GM18909 (cell line): ENCODE measurements at regions not wholly inside any gene's neighbourhood (a gene's known extent, or its start where the extent isn't known, plus 50 kb on each side); places are given as distances from the start of the nearest gene placed in this dataset.

Source experiments
- ATAC-seq: cut with Tn5 transposase; IDR thresholded peaks from one replicate; pipeline ENCODE4 v1.9.1; 2021; ENCODE audit warnings: mild to moderate bottlenecking; ENCODE audit not compliant: unreplicated experiment, poor library complexity

GRCh38 chr5:125583321-125584139 is 837.1 kb upstream of the ZNF608 start:
- ATAC-seq: no peak

DNA sequence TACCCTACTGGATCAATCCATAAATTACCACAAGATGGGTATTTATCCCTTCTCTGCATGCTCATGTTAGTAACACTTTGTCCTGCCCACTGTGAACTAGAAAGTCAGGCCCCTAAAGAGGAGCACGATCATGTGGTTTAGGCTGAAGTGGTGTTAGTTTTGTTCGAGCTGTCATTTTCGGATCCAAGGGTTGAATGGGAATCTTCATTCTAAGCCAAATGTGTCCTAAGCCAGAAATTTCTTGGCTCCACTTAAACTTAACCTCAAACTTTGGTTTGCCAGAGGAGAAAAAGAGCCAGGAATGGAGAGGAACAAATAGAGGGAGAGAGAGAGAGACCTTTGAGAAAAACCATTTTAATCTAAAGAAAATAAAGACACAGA is 837.7 kb upstream of the ZNF608 start:
- no peak for ATAC-seq

GRCh38 chr5:125587631-125588030 is 835.6 kb upstream of the GRAMD2B start:
- ATAC-seq: no peak

- ATAC-seq: no peak
Observed at GRCh38 chr5:125592856-125593255, 830.4 kb upstream of the GRAMD2B start.

DNA sequence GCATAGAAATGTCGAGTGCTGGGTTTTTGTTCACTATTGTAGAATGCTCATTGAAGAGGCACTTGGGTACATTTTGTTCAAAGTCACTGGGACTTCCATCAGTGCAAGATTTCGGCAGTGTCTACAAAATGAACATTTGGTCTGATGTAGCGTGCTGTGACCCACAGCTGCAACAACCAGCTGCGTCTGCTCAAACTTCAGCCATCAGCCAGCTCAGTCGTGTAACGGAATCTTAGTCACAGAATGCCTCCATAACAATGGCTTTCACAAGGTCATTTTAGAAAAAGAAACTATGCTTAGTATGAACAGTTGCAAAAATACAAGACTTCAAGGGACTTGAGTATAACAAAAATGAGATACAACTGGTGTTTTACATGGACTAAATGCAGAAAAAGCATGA is 828.1 kb upstream of the GRAMD2B start:
- no peak for ATAC-seq

DNA sequence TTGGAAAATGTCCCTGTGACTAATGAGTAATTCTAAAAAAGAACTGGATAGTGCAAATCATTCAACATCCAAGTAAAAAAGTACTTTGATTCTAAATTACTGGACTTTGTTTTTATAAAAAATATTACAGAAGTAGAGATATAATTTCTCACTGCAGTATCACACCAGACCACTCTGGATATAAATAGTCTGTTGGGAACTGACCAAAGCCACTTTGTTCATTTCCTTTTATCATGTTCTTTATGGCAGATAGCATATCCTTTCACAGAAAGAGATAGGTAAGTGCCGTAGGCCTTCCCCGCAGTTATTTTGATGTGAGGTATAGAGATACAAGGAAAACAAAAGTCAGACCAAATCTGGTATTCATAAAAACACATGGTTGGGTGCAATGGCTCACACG is 827.4 kb upstream of the GRAMD2B start:
- ATAC-seq: no peak

DNA sequence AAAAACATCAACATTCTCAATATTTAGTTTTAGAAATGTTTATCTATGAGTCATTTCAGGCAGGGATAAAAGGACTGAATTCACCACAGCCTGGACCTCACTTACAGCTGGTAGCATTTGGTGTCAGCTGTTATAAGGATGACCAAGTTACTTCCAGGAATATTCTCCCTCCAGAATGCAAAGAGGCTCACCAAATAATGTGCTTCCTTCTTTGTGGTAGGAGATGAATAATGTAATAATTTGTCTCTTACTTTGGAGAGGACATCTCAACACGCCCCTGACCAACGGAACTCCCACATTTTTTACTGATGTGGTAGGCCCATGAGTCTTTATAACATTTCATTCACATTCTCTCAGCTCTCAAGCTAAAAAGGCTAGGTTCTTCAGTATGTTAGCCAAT is 825.9 kb upstream of the GRAMD2B start:
- no peak for ATAC-seq

- ATAC-seq: no peak
Observed at GRCh38 chr5:125600559-125600958, 822.6 kb upstream of the GRAMD2B start.

DNA sequence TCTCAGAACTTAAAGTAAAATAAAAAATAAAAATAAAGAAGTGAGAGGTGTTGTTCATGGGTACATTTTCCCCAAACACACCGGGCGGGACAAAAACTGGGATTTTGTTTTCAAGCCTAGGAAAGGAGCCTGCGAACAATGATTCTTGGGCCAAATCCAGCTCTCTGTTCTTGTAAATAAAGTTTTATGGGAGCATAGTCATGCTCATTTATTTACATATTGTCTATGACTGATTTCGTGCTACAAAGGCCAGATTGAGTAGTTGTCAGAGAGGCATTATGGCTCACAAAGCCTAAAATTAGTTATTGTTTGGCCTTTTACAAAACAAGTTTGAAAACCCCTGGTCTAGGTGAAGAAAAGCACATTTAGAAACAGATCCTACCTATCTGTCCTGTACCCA is 821.0 kb upstream of the GRAMD2B start:
- ATAC-seq: no peak

DNA sequence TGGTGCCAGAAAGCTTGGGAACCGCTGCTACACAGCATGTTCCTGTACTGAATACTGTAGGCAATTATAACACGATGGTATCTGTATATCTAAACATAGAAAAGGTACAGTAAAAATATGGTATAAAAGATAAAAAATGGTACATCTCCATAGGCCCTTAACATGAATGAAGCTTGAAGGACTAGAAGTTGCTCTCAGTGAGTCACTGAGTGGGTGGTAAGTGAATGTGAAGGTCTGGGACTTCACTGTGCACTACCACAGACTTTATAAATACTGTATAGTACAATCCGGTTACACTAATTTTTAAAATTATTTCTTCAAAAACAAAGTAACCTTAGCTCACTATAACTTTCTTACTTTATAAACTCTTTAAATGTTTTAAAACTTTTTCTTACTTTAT is 819.9 kb upstream of the GRAMD2B start:
- no peak for ATAC-seq

GRCh38 chr5:125604104-125604503 is 819.1 kb upstream of the GRAMD2B start:
- ATAC-seq: no peak

DNA sequence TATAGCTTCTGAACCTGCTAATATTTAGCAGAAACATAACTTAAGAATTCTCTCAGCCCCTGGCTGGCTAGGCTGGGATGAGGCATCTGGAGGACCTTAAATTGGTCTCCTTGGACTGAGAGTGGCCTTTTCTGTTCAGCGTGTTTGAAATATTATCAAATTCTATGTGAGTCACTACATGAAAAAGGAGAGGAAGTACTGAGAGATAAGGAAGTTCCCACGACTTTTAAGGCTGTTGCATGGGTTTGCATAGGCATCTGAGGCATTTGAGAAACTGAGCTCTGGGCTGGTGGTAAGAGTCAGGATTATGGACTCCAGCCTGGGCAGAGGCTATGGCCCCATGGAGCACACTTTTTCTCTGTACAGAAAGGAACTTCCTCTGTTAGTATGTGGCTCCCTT is 816.2 kb upstream of the GRAMD2B start:
- ATAC-seq: no peak

GRCh38 chr5:125609011-125609410 is 814.2 kb upstream of the GRAMD2B start:
- ATAC-seq: no peak

- ATAC-seq: no peak
Observed at GRCh38 chr5:125610892-125611291, 812.3 kb upstream of the GRAMD2B start.

DNA sequence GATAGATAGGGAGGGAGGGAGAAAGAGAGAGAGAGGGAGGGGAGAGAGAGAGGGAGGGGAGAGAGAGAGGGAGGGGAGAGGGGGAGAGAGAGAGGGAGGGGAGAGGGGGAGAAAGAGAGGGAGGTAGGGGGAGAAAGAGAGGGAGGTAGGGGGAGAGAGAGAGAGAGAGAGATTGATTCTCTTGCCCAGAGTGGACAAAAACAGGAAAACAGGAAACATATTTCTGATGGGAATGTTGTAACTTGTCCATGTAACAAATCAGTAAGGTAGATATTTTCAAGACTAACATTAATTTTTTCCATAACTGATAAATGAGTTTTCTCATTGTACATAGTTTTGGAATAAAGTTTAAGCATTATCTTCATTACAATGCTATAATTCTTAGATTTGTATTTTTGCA is 811.7 kb upstream of the GRAMD2B start:
- ATAC-seq: no peak

DNA sequence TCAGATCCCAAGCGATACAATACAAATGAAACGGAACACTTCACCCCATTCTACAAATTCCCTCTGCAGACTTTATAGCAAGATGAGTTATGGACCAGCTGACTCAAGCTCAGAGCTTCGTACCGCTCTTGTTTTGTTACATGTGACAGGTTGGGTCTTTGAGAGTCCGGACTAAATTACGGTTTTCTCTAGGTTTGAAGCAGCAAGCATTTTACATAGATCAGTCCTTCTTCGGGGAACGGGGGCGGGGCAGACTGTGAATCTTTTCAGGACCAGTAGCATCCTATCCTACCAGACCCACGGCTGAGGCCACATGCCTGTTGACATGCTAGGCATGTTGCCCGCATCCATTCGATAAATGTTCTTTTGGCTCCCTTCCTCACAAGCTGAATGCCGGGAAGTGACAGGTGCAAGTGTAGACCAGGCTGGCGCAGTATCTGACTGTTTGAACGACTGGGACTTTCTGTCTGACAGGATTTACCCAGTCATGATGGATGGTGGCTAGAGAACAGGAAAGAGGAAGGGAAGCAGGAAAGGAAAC is 811.0 kb upstream of the GRAMD2B start:
- no peak for ATAC-seq

DNA sequence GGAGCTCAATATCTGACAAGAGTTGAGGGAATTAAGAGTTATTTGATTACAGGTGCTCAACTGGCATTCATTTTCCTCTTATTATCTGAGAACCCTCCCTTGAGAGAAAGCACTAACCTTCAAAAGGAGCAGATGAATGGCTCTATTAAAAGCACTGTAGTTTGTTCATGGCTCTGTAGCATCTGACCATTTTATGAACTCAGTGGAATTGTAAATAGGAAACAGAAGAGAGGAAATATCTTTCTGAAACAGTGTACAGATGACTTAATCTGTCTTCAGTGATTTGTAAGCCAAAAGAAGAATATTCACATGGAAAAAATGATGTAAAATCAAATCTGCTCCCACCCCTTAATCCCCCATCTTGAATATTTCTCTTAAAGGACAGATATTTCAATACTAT is 810.4 kb upstream of the GRAMD2B start:
- no peak for ATAC-seq

DNA sequence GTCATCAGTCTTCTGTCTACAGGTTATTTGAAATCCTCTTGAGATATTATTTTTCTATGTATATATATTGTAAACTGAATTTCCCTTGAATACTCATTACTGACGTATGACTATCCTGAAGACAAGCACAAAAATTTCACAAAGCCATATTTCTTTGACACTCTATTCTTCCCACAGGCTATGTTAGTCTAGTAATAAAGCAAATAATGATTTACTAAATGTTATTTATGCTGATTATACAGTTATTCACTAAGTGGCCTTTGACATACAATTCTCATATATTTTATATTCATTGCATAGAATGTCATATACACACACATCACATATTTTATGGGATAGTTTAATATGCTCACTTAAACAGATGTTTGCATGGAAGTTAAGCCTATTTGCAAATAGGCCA is 793.0 kb upstream of the GRAMD2B start:
- no peak for ATAC-seq

DNA sequence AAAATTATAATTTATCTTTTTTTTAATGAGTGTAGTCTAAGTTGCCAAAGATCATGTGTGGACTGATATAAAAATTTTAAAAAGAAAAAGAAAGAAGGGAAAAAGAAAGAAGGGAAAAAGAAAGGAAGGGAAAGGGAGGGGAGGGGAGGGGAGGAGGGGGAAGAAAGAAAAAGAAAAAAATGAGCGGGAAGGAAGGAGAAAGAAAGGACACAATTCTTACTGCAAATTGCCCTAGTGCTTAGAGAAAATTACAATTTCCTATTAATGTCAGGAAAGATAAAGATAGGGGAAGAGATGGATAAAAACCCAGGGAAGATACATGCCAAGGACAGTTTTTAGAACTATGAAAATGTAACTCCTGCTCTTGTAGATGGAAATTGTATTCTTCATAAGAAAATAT is 789.7 kb upstream of the GRAMD2B start:
- ATAC-seq: no peak

- no peak for ATAC-seq
Observed at GRCh38 chr5:125634216-125634835, 788.9 kb upstream of the GRAMD2B start.

DNA sequence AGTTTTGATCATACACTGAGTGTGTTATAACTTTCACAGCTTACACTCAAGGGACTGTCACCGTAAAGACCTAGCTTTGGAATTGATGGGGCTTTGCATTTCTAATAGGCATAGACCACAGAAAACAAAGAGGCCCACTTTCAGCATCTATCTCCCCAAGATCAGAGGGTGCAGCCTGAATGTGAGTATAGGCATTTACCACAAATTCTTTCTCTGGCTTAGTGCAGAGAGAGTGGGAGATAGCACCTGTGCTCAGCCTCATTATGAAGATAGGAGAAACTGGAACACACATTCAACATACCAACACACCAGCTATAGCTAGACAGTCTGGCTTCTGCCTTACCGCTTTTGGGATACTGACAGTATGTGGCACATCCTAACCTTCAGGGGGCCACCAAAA is 783.4 kb upstream of the GRAMD2B start:
- no peak for ATAC-seq

DNA sequence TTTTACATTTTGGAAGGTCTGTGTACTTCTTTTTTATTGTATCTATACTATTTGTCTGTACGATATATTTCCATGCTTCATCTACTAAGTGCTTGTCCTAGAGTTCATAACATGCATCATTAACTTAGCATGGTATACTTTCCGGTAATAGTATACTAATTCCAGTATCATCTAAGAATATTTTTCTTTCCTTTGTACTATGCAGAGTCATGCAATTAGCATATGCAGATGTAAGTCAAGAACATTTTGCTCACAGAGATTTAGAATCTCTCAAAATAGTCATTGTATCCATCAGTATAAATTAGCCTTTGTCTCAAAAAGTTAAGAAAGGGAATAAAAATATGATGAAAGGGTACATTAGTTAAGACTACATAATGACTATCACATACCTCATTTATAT is 770.4 kb upstream of the GRAMD2B start:
- no peak for ATAC-seq
